ENCODE measurements at regions not wholly inside any gene's neighbourhood (a gene's known extent, or its start where the extent isn't known, plus 50 kb on each side); places are given as distances from the start of the nearest gene placed in this dataset.

DNA sequence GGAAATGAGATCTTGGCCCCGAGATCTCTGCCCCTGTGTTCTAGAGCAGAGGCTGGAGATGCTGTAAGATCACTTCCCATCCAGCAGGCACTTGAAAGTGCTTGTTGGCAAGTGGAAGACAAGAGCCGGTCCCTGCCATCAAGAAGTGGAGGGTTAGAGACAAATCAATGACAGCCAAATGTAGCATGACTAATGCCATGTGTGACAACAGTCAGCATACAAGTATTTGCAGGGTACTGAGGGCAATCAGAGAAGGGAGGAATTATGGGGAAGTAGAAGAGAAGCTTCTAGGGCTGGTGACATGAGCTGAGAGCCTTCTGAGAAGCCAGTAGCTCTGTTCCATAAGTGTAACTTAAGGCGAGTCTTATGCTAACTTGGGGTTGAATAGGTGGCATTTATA is 58.6 kb downstream of the TMEM17 start:
- no peak for TF ChIP-seq CTCF (conservative IDR thresholded peaks at IDR 0.05)
- no peak overlapping the region for H3K27ac ChIP-seq

DNA sequence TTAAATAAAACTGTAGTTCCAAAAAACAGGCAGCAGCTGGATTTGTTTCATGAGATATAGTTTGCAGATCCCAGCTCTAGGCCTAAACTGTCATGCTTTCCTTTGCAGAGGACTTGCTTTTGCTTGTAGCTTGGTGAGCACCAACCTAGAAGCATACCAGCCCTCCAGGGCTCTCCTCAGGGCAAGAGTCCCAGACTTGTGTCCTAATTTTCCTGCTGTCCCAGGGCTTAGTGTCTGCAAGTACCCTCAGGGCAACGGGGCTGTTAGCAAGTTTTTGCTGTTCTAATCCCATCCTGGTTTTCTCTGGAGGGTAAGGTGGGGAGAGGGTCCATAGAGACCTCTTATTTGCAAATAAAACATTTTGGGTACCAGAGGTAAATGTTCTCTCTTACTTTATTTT is 59.5 kb downstream of the TMEM17 start:
- no peak overlapping the region for H3K27ac ChIP-seq
- TF ChIP-seq CTCF (conservative IDR thresholded peaks at IDR 0.05): no peak

DNA sequence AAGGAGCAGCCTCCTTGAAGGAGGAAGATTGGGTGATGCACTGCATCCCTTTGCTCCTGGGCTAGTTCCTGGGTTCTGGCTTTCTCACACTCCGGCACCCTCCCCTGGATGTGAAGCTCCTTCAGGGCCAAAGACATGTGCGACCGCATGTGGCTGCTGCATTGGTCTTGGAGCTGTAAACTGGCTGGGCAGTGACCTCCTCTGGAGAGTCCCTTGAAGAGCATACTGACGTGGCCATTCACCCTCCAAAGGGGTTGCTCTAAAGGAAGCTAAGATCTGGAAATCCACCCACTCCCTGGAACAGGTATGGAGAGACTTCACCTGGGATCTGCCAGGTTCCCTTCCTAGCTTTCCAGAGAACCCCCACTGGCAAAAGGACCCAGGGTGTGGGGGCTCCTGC is 62.1 kb downstream of the TMEM17 start:
- TF ChIP-seq CTCF (conservative IDR thresholded peaks at IDR 0.05): no peak
- H3K27ac ChIP-seq: no peak overlapping the region

DNA sequence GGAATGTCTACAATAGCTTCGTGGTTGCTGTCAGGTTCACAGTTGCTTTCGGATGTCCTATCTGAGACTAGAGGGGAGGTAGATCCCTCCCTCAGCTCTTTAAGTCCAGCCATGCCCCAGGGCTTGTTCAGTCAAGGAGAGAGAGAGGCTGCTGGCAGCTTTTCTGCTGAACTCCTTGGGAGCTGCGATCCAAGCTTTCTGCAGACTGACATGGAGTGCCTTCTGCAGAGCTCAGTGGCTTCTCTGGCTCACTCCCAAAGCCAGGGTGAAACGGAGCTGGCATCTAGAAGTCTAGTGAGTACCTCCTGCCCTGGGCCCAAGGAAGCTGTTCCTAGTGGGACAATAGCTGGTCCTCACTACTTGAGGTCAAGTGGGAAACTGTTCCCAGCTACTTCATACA is 62.5 kb downstream of the TMEM17 start:
- TF ChIP-seq CTCF (conservative IDR thresholded peaks at IDR 0.05): no peak
- no peak overlapping the region for H3K27ac ChIP-seq

GRCh38 chr2:62441824-62442223 is 64.2 kb downstream of the TMEM17 start:
- TF ChIP-seq CTCF (conservative IDR thresholded peaks at IDR 0.05): no peak
- no peak overlapping the region for H3K27ac ChIP-seq

DNA sequence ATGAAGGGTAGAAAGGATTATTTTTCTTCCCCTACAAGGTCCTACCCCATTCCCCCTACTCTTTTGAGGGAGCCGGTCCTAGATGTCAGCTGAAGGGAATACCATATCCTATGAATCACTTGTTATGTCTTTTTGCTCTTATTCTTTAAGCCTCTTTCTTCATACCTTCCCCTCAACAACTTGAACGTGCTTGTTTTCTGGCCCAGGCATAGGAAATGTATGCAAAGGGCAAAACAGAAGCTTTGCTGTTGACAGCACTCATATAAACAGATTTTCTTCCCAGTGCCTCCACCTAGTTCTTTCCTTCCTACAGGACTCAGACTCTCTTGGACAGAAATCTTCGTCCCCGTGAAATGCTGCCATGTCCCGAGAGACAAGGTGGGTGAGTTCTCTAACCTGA is 64.6 kb downstream of the TMEM17 start:
- H3K27ac ChIP-seq: no peak overlapping the region
- TF ChIP-seq CTCF (conservative IDR thresholded peaks at IDR 0.05): no peak

GRCh38 chr2:62440281-62440946 is 65.6 kb downstream of the TMEM17 start:
- no peak for TF ChIP-seq CTCF (conservative IDR thresholded peaks at IDR 0.05)
- no peak overlapping the region for H3K27ac ChIP-seq
